Colonic mucosa (tissue), 4 donors: ENCODE measurements at regions not wholly inside any gene's neighbourhood (a gene's known extent, or its start where the extent isn't known, plus 50 kb on each side); places are given as distances from the start of the nearest gene placed in this dataset.

ENCODE experiments used
- DNase-seq: peaks from one replicate; pipeline ENCODE4 v3.0.0-alpha.2; 2020
- H3K27ac ChIP-seq: fragments of 200-600 bp; one replicate; pipeline ENCODE4 v1.8.0; 2021
- H3K27me3 ChIP-seq: fragments of 200-600 bp; one replicate; pipeline ENCODE4 v1.8.0; 2021
- H3K36me3 ChIP-seq: fragments of 200-600 bp; one replicate; pipeline ENCODE4 v1.8.0; 2021
- H3K4me1 ChIP-seq: fragments of 200-600 bp; one replicate; pipeline ENCODE4 v1.8.0; 2021; ENCODE audit warnings: mild to moderate bottlenecking
- H3K4me3 ChIP-seq: fragments of 200-600 bp; one replicate; pipeline ENCODE4 v1.8.0; 2021
- H3K9ac ChIP-seq, 2 donors: one replicate each; pipeline ENCODE4 v1.7.0; 2013; ENCODE audit warnings: control low read depth in 2 of 2, low read depth in 2 of 2, low read length in 2 of 2
- H3K9me3 ChIP-seq: fragments of 200-600 bp; one replicate; pipeline ENCODE4 v1.8.0; 2021
- CTCF ChIP-seq: fragments of 200-600 bp; IDR thresholded peaks from one replicate; pipeline ENCODE4 v1.8.0; 2022; ENCODE audit warnings: antibody characterized with exemption, mild to moderate bottlenecking
- intact Hi-C: fragments of 100-400 bp; cut with DNase I; formaldehyde crosslinking; loops from one replicate; pipeline ENCODE4 v1.14.1; 2022
- donor health status: healthy.
- donor health status: DM: no; HTN: no; CAD: no.
- donor health status: DM: no; HTN: no; CAD: no.

- no peak for DNase-seq
- no peak for TF ChIP-seq CTCF
- Histone ChIP-seq H3K27ac (no peak overlapping the region), H3K4me3 (no peak overlapping the region), H3K9ac (no peak overlapping the region), H3K27me3 (no peaks in the 10 kb centered on the region), H3K4me1 (no peaks in the 10 kb centered on the region), H3K9me3 (no peaks in the 10 kb centered on the region), H3K36me3 (no peaks in the 10 kb centered on the region)
- intact Hi-C loops = no loop called here
These were observed 85.5 kb upstream of the RPS6KA2 start for GRCh38 chr6:166712286-166713228.

- Histone ChIP-seq H3K9ac (no peak overlapping the region), H3K27me3 (no peaks in the 10 kb centered on the region), H3K4me3 (no peak overlapping the region), H3K27ac (no peak overlapping the region), H3K9me3 (no peaks in the 10 kb centered on the region), H3K4me1 (no peaks in the 10 kb centered on the region), H3K36me3 (no peaks in the 10 kb centered on the region)
- TF ChIP-seq CTCF = no peak
- intact Hi-C loops = no loop called here
- DNase-seq = no peak
These were observed 83.0 kb upstream of the RPS6KA2 start for GRCh38 chr6:166710084-166710483.

GRCh38 chr6:166708460-166708859, 81.4 kb upstream of the RPS6KA2 start:
- Histone ChIP-seq H3K27ac (no peak overlapping the region), H3K9me3 (no peaks in the 10 kb centered on the region), H3K4me1 (no peaks in the 10 kb centered on the region), H3K9ac (no peak overlapping the region), H3K36me3 (no peaks in the 10 kb centered on the region), H3K4me3 (no peak overlapping the region), H3K27me3 (no peaks in the 10 kb centered on the region)
- DNase-seq = no peak
- TF ChIP-seq CTCF = no peak
- intact Hi-C loops = no loop called here

GRCh38 chr6:166707045-166707444, 80.0 kb upstream of the RPS6KA2 start:
- H3K4me3 ChIP-seq = no peak overlapping the region
- H3K27ac ChIP-seq = no peak overlapping the region
- no peaks in the 10 kb centered on the region for H3K4me1 ChIP-seq
- H3K36me3 ChIP-seq = no peaks in the 10 kb centered on the region
- H3K9me3 ChIP-seq = no peaks in the 10 kb centered on the region
- peak; percentile 39 for DNase-seq
- no peak overlapping the region for H3K9ac ChIP-seq
- H3K27me3 ChIP-seq = no peaks in the 10 kb centered on the region
- peak; percentile 38 for TF ChIP-seq CTCF
- intact Hi-C loops = no loop called here

- no peaks in the 10 kb centered on the region for H3K36me3 ChIP-seq
- no peaks in the 10 kb centered on the region for H3K9me3 ChIP-seq
- no peak overlapping the region for H3K9ac ChIP-seq
- intact Hi-C loops = no loop called here
- TF ChIP-seq CTCF = no peak
- no peak for DNase-seq
- no peaks in the 10 kb centered on the region for H3K4me1 ChIP-seq
- no peak overlapping the region for H3K27ac ChIP-seq
- H3K4me3 ChIP-seq = no peak overlapping the region
- no peaks in the 10 kb centered on the region for H3K27me3 ChIP-seq
These were observed 78.0 kb upstream of the RPS6KA2 start for GRCh38 chr6:166705069-166705468.
